HFF-Myc (cell line): ENCODE measurements at regions not wholly inside any gene's neighbourhood (a gene's known extent, or its start where the extent isn't known, plus 50 kb on each side); places are given as distances from the start of the nearest gene placed in this dataset.

Experiments
- DNase-seq: peaks from one replicate; pipeline ENCODE4 v3.0.0-alpha.2; 2011; ENCODE audit warnings: low read depth; ENCODE audit errors: extremely low read depth
- H3K4me3 ChIP-seq: replicated peaks from 2 replicates; pipeline ENCODE4 v1.5.1; 2011; ENCODE audit warnings: low read depth, mild to moderate bottlenecking, control low read depth, low read length
- CTCF ChIP-seq: IDR thresholded peaks from 2 replicates; pipeline ENCODE4 v1.5.1; 2012; ENCODE audit warnings: mild to moderate bottlenecking, low read depth, low read length, control low read depth; ENCODE audit errors: missing control alignments

GRCh38 chr10:91127341-91128082 lies 93.0 kb upstream of the PCGF5 start:
- no peak overlapping the region for H3K4me3 ChIP-seq
- no peak for DNase-seq
- no peak for TF ChIP-seq CTCF

GRCh38 chr10:91135113-91135512 lies 85.3 kb upstream of the PCGF5 start:
- no peak overlapping the region for H3K4me3 ChIP-seq
- TF ChIP-seq CTCF, result no peak
- DNase-seq, result no peak

- DNase-seq, result no peak
- H3K4me3 ChIP-seq, result no peak overlapping the region
- TF ChIP-seq CTCF, result no peak
These were observed 83.3 kb upstream of the PCGF5 start for GRCh38 chr10:91137011-91137643.

GRCh38 chr10:91137822-91138221 lies 82.6 kb upstream of the PCGF5 start:
- no peak for TF ChIP-seq CTCF
- DNase-seq, result no peak
- H3K4me3 ChIP-seq, result no peak overlapping the region

- H3K4me3 ChIP-seq, result no peak overlapping the region
- no peak for DNase-seq
- no peak for TF ChIP-seq CTCF
These were observed 79.4 kb upstream of the PCGF5 start for GRCh38 chr10:91140995-91141549.

GRCh38 chr10:91144961-91145360 lies 75.5 kb upstream of the PCGF5 start:
- H3K4me3 ChIP-seq, result no peak overlapping the region
- no peak for DNase-seq
- no peak for TF ChIP-seq CTCF

- no peak overlapping the region for H3K4me3 ChIP-seq
- TF ChIP-seq CTCF, result no peak
- DNase-seq, result no peak
These were observed 74.3 kb upstream of the PCGF5 start for GRCh38 chr10:91146146-91146545.
